CD14-positive monocyte (primary cell): ENCODE measurements at regions not wholly inside any gene's neighbourhood (a gene's known extent, or its start where the extent isn't known, plus 50 kb on each side); places are given as distances from the start of the nearest gene placed in this dataset.

Source experiments
- DNase-seq, 3 donors: peaks; one replicate each; pipeline ENCODE4 v3.0.0-alpha.2; 2011 to 2022
- H2AFZ ChIP-seq: 2 replicates; pipeline ENCODE4 v1.6.0; 2012; ENCODE audit warnings: mild to moderate bottlenecking, low read depth, low read length, inconsistent platforms; ENCODE audit not compliant: insufficient read depth, poor library complexity, severe bottlenecking
- H3K27ac ChIP-seq, 2 donors: 1 replicate in 1 of 2; 2 replicates in 1 of 2; pipeline ENCODE4 v1.5.1; 2012 to 2013; ENCODE audit warnings: low read length in 2 of 2, control low read depth in 1 of 2, inconsistent platforms in 1 of 2, low read depth in 1 of 2, mild to moderate bottlenecking in 1 of 2
- H3K27me3 ChIP-seq, 2 donors: one replicate each; pipeline versions ENCODE4 v1.6.0 to v1.6.1; 2011 to 2013; ENCODE audit warnings: low read length in 2 of 2; ENCODE audit not compliant: control insufficient read depth in 2 of 2, insufficient read depth in 2 of 2
- H3K36me3 ChIP-seq, 2 donors: replicated peaks in 1 of 2; 1 replicate in 1 of 2; 2 replicates in 1 of 2; pipeline versions ENCODE4 v1.5.1 to v1.6.1; 2012 to 2013; ENCODE audit warnings: low read length in 2 of 2, control low read depth in 1 of 2, inconsistent platforms in 1 of 2, mild to moderate bottlenecking in 1 of 2; ENCODE audit not compliant: insufficient read depth in 2 of 2, control insufficient read depth in 1 of 2
- H3K4me1 ChIP-seq, 2 donors: 1 replicate in 1 of 2; 2 replicates in 1 of 2; pipeline versions ENCODE4 v1.5.1 to v1.6.1; 2012 to 2013; ENCODE audit warnings: low read length in 2 of 2, control low read depth in 1 of 2, inconsistent platforms in 1 of 2, mild to moderate bottlenecking in 1 of 2, moderate library complexity in 1 of 2; ENCODE audit not compliant: insufficient read depth in 2 of 2, control insufficient read depth in 1 of 2
- H3K4me2 ChIP-seq: replicated peaks from 2 replicates; pipeline ENCODE3; 2012; ENCODE audit warnings: low read length, moderate library complexity, mild to moderate bottlenecking; ENCODE audit not compliant: poor library complexity, severe bottlenecking; ENCODE audit errors: extremely low read depth
- H3K4me3 ChIP-seq, 3 experiments: fragments of 200-600 bp in 1 of 3; sonication (generic) in 1 of 3; replicated peaks in 1 of 3; 1 replicate in 2 of 3; 2 replicates in 1 of 3; pipeline ENCODE4 v1.5.1; 2011 to 2013; ENCODE audit warnings: low read length in 3 of 3, mild to moderate bottlenecking in 3 of 3, control low read depth in 2 of 3, low read depth in 2 of 3, inconsistent platforms in 1 of 3, moderate library complexity in 1 of 3
- H3K79me2 ChIP-seq: 2 replicates; pipeline ENCODE4 v1.6.0; 2012; ENCODE audit warnings: mild to moderate bottlenecking, control low read depth, inconsistent platforms, low read length, moderate library complexity; ENCODE audit not compliant: insufficient read depth
- H3K9ac ChIP-seq: 2 replicates; pipeline ENCODE4 v1.6.0; 2017; ENCODE audit warnings: low read length, mild to moderate bottlenecking; ENCODE audit not compliant: insufficient read depth, poor library complexity, severe bottlenecking
- H3K9me3 ChIP-seq, 2 donors: replicated peaks in 1 of 2; 1 replicate in 1 of 2; 2 replicates in 1 of 2; pipeline versions ENCODE4 v1.5.1 to v1.6.1; 2012 to 2013; ENCODE audit warnings: low read length in 2 of 2, control low read depth in 1 of 2; ENCODE audit not compliant: control insufficient read depth in 1 of 2, insufficient read depth in 1 of 2
- H4K20me1 ChIP-seq: 2 replicates; pipeline ENCODE4 v1.6.0; 2012; ENCODE audit warnings: mild to moderate bottlenecking, low read length, control low read depth, moderate library complexity; ENCODE audit not compliant: insufficient read depth
- H3K27ac Mint-ChIP-seq, 7 donors: one replicate each; pipeline ENCODE4 v1.8.0; 2020; ENCODE audit warnings: mild to moderate bottlenecking in 7 of 7, mixed read lengths in 7 of 7, moderate library complexity in 6 of 7, inconsistent platforms in 2 of 7
- H3K27me3 Mint-ChIP-seq, 3 donors: one replicate each; pipeline ENCODE4 v1.8.0; 2021 to 2022; ENCODE audit warnings: low read depth in 3 of 3, mild to moderate bottlenecking in 3 of 3, mixed read lengths in 3 of 3, moderate library complexity in 3 of 3, inconsistent platforms in 1 of 3
- H3K36me3 Mint-ChIP-seq, 2 donors: one replicate each; pipeline ENCODE4 v1.8.0; 2020; ENCODE audit warnings: mixed read lengths in 2 of 2, inconsistent platforms in 1 of 2, mild to moderate bottlenecking in 1 of 2
- H3K4me1 Mint-ChIP-seq: one replicate; pipeline ENCODE4 v1.8.0; 2020; ENCODE audit warnings: mild to moderate bottlenecking, mixed read lengths
- H3K4me3 Mint-ChIP-seq, 2 donors: one replicate each; pipeline ENCODE4 v1.8.0; 2020; ENCODE audit warnings: mild to moderate bottlenecking in 2 of 2, mixed read lengths in 2 of 2, moderate library complexity in 1 of 2
- H3K9me3 Mint-ChIP-seq, 7 donors: one replicate each; pipeline ENCODE4 v1.8.0; 2020 to 2022; ENCODE audit warnings: mixed read lengths in 7 of 7, mild to moderate bottlenecking in 6 of 7, moderate library complexity in 6 of 7, inconsistent platforms in 2 of 7
- CTCF ChIP-seq: fragments of 200-600 bp; IDR thresholded peaks from one replicate; pipeline ENCODE4 v1.8.0; 2022; ENCODE audit warnings: antibody characterized with exemption, mild to moderate bottlenecking
- WGBS: methylation state at CpG from one replicate; pipeline ENCODE4 v1.1.5; 2013; ENCODE audit warnings: missing lambda C conversion rate; ENCODE audit not compliant: insufficient coverage; 5-methylcytosine and 5-hydroxymethylcytosine counted together
- intact Hi-C, 2 donors: fragments of 100-400 bp; cut with micrococcal nuclease; formaldehyde crosslinking; loops; one replicate each; pipeline versions ENCODE4 v1.15.0 to v1.15.1; 2023

GRCh38 chrX:39966176-39966575, 131.6 kb downstream of the BCOR start:
- Mint-ChIP-seq H3K9me3 (peaks cover 1 to 11% (median 4%) of the 10 kb centered on the region in 7 donors), H3K27me3 (peaks cover 0 to 8% (median 6%) of the 10 kb centered on the region in 3 donors), H3K4me3 (no peak overlapping the region), H3K4me1 (peaks cover 2% of the 10 kb centered on the region), H3K27ac (no peak overlapping the region), H3K36me3 (no peaks in the 10 kb centered on the region)
- Histone ChIP-seq H3K36me3 (no peaks in the 10 kb centered on the region), H3K9ac (no peak overlapping the region), H3K4me2 (no peak overlapping the region), H3K9me3 (peaks cover 0 to under 1% of the 10 kb centered on the region in 2 donors), H3K27me3 (no peaks in the 10 kb centered on the region), H4K20me1 (no peaks in the 10 kb centered on the region), H2AFZ (no peak overlapping the region), H3K4me1 (peaks cover 0 to 7% of the 10 kb centered on the region in 2 donors), H3K4me3 (no peak overlapping the region), H3K27ac (no peak overlapping the region), H3K79me2 (no peaks in the 10 kb centered on the region)
- no peak for TF ChIP-seq CTCF
- no peak for DNase-seq
- intact Hi-C loops, result no loop called here
- WGBS, result no CpG with 5 or more reads among the region's 8 CpGs

- Mint-ChIP-seq H3K36me3 (no peaks in the 10 kb centered on the region), H3K9me3 (peaks cover 3 to 18% (median 10%) of the 10 kb centered on the region in 7 donors), H3K4me1 (peaks cover 2% of the 10 kb centered on the region), H3K27ac (no peak overlapping the region), H3K27me3 (peaks cover 0 to 9% (median 6%) of the 10 kb centered on the region in 3 donors), H3K4me3 (no peak overlapping the region)
- no peaks in the 10 kb centered on the region for H4K20me1 ChIP-seq
- H3K9ac ChIP-seq, result no peak overlapping the region
- no peak overlapping the region for H3K27ac ChIP-seq
- 85% methylated on average over 2 of the region's 4 CpGs for WGBS
- no peak overlapping the region for H2AFZ ChIP-seq
- peaks cover 7 to 8% of the 10 kb centered on the region in 2 donors for H3K9me3 ChIP-seq
- no peak overlapping the region for H3K4me2 ChIP-seq
- no peaks in the 10 kb centered on the region for H3K27me3 ChIP-seq
- H3K36me3 ChIP-seq, result no peaks in the 10 kb centered on the region
- peaks cover 0 to 7% of the 10 kb centered on the region in 2 donors for H3K4me1 ChIP-seq
- DNase-seq, result no peak
- no peak for TF ChIP-seq CTCF
- no peak overlapping the region for H3K4me3 ChIP-seq
- H3K79me2 ChIP-seq, result no peaks in the 10 kb centered on the region
- intact Hi-C loops, result no loop called here
These were observed 130.4 kb downstream of the BCOR start for GRCh38 chrX:39967348-39967747.
